Mesenchymal stem cell (in vitro differentiated cells and primary cell): ENCODE measurements at regions not wholly inside any gene's neighbourhood (a gene's known extent, or its start where the extent isn't known, plus 50 kb on each side); places are given as distances from the start of the nearest gene placed in this dataset.

ENCODE experiments used
- DNase-seq: peaks from one replicate; pipeline ENCODE4 v3.0.0-alpha.2; 2013
- H2AFZ ChIP-seq: one replicate; pipeline ENCODE4 v1.6.1; 2013; ENCODE audit warnings: low read depth, mild to moderate bottlenecking, control low read depth, inconsistent platforms, low read length, moderate library complexity
- H2AK5ac ChIP-seq: 2 replicates; pipeline ENCODE4 v1.6.1; 2013; ENCODE audit warnings: low read length, moderate library complexity, mild to moderate bottlenecking, inconsistent platforms; ENCODE audit not compliant: severe bottlenecking
- H2BK120ac ChIP-seq: one replicate; pipeline ENCODE4 v1.6.1; 2013; ENCODE audit warnings: low read depth, mild to moderate bottlenecking, inconsistent platforms, low read length, moderate library complexity
- H2BK12ac ChIP-seq, 2 experiments: one replicate each; pipeline ENCODE4 v1.6.1; 2013; ENCODE audit warnings: inconsistent platforms in 2 of 2, low read length in 2 of 2, mild to moderate bottlenecking in 2 of 2, moderate library complexity in 2 of 2, control low read depth in 1 of 2
- H2BK15ac ChIP-seq: one replicate; pipeline ENCODE4 v1.6.1; 2013; ENCODE audit warnings: mild to moderate bottlenecking, low read depth, inconsistent platforms; ENCODE audit not compliant: poor library complexity, severe bottlenecking
- H2BK5ac ChIP-seq: 2 replicates; pipeline ENCODE4 v1.6.1; 2013; ENCODE audit warnings: low read depth, mild to moderate bottlenecking, low read length, control low read depth, inconsistent platforms; ENCODE audit not compliant: poor library complexity, severe bottlenecking
- H3K14ac ChIP-seq, 2 experiments: one replicate each; pipeline ENCODE4 v1.6.1; 2013; ENCODE audit warnings: inconsistent platforms in 2 of 2, low read length in 2 of 2, control low read depth in 1 of 2, mild to moderate bottlenecking in 1 of 2, moderate library complexity in 1 of 2
- H3K18ac ChIP-seq, 2 experiments: one replicate each; pipeline ENCODE4 v1.6.1; 2013; ENCODE audit warnings: inconsistent platforms in 2 of 2, low read length in 2 of 2, control low read depth in 1 of 2, low read depth in 1 of 2, mild to moderate bottlenecking in 1 of 2
- H3K23ac ChIP-seq, 2 experiments: one replicate each; pipeline ENCODE4 v1.6.1; 2013; ENCODE audit warnings: inconsistent platforms in 2 of 2, low read length in 2 of 2, mild to moderate bottlenecking in 2 of 2, moderate library complexity in 2 of 2, control low read depth in 1 of 2
- H3K27ac ChIP-seq: 2 replicates; pipeline ENCODE4 v1.5.1; 2013; ENCODE audit warnings: mild to moderate bottlenecking, moderate library complexity, low read length, control low read depth, inconsistent platforms; ENCODE audit not compliant: poor library complexity, severe bottlenecking
- H3K27me3 ChIP-seq, 2 experiments: 2 replicates each; pipeline versions ENCODE4 v1.6.1 to v1.7.0; 2013; ENCODE audit warnings: low read length in 2 of 2, mild to moderate bottlenecking in 2 of 2, moderate library complexity in 2 of 2, control low read depth in 1 of 2, inconsistent platforms in 1 of 2; ENCODE audit not compliant: control insufficient read depth in 1 of 2, insufficient read depth in 1 of 2
- H3K36me3 ChIP-seq, 2 experiments: 2 replicates each; pipeline versions ENCODE4 v1.6.1 to v1.7.0; 2013; ENCODE audit warnings: low read length in 2 of 2, control low read depth in 1 of 2, inconsistent platforms in 1 of 2, low read depth in 1 of 2, mild to moderate bottlenecking in 1 of 2; ENCODE audit not compliant: insufficient read depth in 2 of 2, control insufficient read depth in 1 of 2
- H3K4ac ChIP-seq, 2 experiments: one replicate each; pipeline ENCODE4 v1.6.1; 2013; ENCODE audit warnings: inconsistent platforms in 2 of 2, low read length in 2 of 2, mild to moderate bottlenecking in 2 of 2, moderate library complexity in 2 of 2, control low read depth in 1 of 2, low read depth in 1 of 2
- H3K4me1 ChIP-seq: 2 replicates; pipeline ENCODE4 v1.6.1; 2013; ENCODE audit warnings: low read depth, low read length, control low read depth; ENCODE audit not compliant: control insufficient read depth, insufficient read depth
- H3K4me2 ChIP-seq: 2 replicates; pipeline ENCODE4 v1.6.1; 2013; ENCODE audit warnings: low read length, mild to moderate bottlenecking, inconsistent platforms; ENCODE audit not compliant: poor library complexity, severe bottlenecking
- H3K4me3 ChIP-seq, 2 experiments: 2 replicates each; pipeline versions ENCODE4 v1.5.1 to v1.7.0; 2013; ENCODE audit warnings: low read length in 2 of 2, mild to moderate bottlenecking in 2 of 2, control low read depth in 1 of 2, low read depth in 1 of 2; ENCODE audit not compliant: insufficient read depth in 1 of 2
- H3K79me1 ChIP-seq: replicated peaks from 2 replicates; pipeline ENCODE4 v1.6.1; 2013; ENCODE audit warnings: mild to moderate bottlenecking, control low read depth, low read length, inconsistent platforms; ENCODE audit not compliant: poor library complexity, severe bottlenecking
- H3K9ac ChIP-seq: 2 replicates; pipeline ENCODE4 v1.7.0; 2013; ENCODE audit warnings: mild to moderate bottlenecking, low read length, moderate library complexity
- H3K9me3 ChIP-seq: 2 replicates; pipeline ENCODE4 v1.7.0; 2013; ENCODE audit warnings: mild to moderate bottlenecking, low read length; ENCODE audit not compliant: control insufficient read depth
- H4K8ac ChIP-seq: one replicate; pipeline ENCODE4 v1.6.1; 2013; ENCODE audit warnings: inconsistent platforms, mild to moderate bottlenecking, low read length, moderate library complexity
- H4K91ac ChIP-seq: one replicate; pipeline ENCODE4 v1.6.1; 2013; ENCODE audit warnings: mild to moderate bottlenecking, low read length, inconsistent platforms
- WGBS: methylation state at CpG from one replicate; pipeline ENCODE4 v1.1.7; 2013; ENCODE audit warnings: mixed read lengths; 5-methylcytosine and 5-hydroxymethylcytosine counted together

DNA sequence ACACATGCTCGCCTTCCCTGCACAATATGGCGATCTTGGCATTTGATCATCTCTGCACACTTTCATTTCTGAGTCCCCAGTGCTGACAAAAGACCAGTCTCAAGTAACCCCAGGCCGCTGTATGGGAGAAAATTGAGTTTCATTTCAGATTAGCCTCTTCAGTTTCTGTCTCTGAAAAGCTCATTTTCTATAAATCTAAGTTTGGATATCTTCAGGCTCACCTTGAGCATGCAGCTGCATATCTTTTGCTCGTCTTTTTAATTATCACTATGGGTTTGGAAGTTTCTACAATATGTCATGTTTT, 169.1 kb upstream of the MAST4 start:
- Histone ChIP-seq H2AK5ac (no peak overlapping the region), H3K79me1 (no peaks in the 10 kb centered on the region), H2BK5ac (no peak overlapping the region), H2BK12ac (no peak overlapping the region), H3K4me2 (no peak overlapping the region), H4K8ac (no peak overlapping the region), H3K23ac (no peak overlapping the region), H3K4me3 (no peak overlapping the region), H3K9ac (no peak overlapping the region), H3K27me3 (no peaks in the 10 kb centered on the region), H3K4me1 (no peaks in the 10 kb centered on the region), H3K9me3 (peaks cover 10% of the 10 kb centered on the region), H4K91ac (no peak overlapping the region), H3K14ac (no peak overlapping the region), H2BK15ac (no peak overlapping the region), H3K18ac (no peak overlapping the region), H2AFZ (no peak overlapping the region), H3K36me3 (no peaks in the 10 kb centered on the region), H2BK120ac (no peak overlapping the region), H3K27ac (no peak overlapping the region), H3K4ac (no peak overlapping the region)
- no peak for DNase-seq
- WGBS: 80% methylated on average over 3 of the region's 4 CpGs

DNA sequence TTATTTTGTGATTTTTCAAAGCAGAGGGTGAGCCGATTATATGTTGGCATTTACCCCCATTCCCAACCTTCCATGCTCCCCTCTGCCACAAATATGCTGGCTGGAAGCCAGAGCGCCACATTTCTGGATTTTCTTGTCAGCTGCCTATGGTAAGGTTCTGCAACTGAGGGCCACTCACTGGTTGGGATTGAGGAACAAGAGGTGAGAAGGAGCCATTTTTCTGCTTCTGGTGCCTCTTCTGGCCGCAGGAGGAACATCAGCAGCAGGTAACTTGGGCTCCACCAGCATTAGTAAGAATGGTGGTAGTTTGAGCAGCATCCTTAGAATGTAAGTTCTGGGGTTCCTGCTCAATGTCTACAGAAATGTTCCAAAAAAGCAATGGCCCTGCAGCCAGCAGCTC, 159.5 kb upstream of the MAST4 start:
- Histone ChIP-seq H4K91ac (no peak overlapping the region), H4K8ac (no peak overlapping the region), H3K18ac (no peak overlapping the region), H3K36me3 (no peaks in the 10 kb centered on the region), H3K4ac (no peak overlapping the region), H3K14ac (no peak overlapping the region), H2BK12ac (no peak overlapping the region), H2AK5ac (no peak overlapping the region), H3K27ac (no peak overlapping the region), H3K79me1 (no peaks in the 10 kb centered on the region), H3K4me2 (no peak overlapping the region), H2BK5ac (no peak overlapping the region), H3K27me3 (no peaks in the 10 kb centered on the region), H3K4me1 (no peaks in the 10 kb centered on the region), H3K9me3 (no peaks in the 10 kb centered on the region), H3K23ac (no peak overlapping the region), H3K9ac (no peak overlapping the region), H2BK120ac (no peak overlapping the region), H2AFZ (no peak overlapping the region), H2BK15ac (no peak overlapping the region), H3K4me3 (no peak overlapping the region)
- WGBS: 54% methylated on average over 2 of the region's 3 CpGs
- DNase-seq: no peak

DNA sequence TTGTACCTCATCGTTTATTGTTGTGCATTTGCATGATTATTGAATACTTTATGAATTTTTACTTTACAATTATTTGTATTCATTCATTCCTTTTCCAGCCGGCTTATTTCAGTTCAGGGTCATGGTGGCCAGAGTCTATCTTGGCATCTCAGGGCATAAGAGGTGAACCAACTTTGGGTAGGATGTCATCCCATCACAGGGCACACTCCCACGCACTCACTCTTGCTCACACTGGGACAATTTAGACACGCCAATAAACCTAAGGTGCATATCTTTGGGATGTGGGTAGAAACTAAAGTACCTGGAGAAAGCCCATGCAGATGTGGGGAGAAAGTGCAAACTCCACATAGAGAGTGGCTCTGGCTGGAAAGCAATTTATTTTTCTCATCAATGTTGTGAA, 158.1 kb upstream of the MAST4 start:
- WGBS: 100% methylated on average over 1 of the region's 4 CpGs

GRCh38 chr5:66438696-66439095, 157.5 kb upstream of the MAST4 start:
- no peak overlapping the region for H4K8ac ChIP-seq
- H3K4me2 ChIP-seq: no peak overlapping the region
- H3K9ac ChIP-seq: no peak overlapping the region
- WGBS: 91% methylated on average over 2 of the region's 3 CpGs
- no peak overlapping the region for H2AFZ ChIP-seq
- no peak overlapping the region for H3K14ac ChIP-seq
- H2BK5ac ChIP-seq: no peak overlapping the region
- no peak overlapping the region for H3K23ac ChIP-seq
- H2BK15ac ChIP-seq: no peak overlapping the region
- H3K27me3 ChIP-seq: no peaks in the 10 kb centered on the region
- no peaks in the 10 kb centered on the region for H3K9me3 ChIP-seq
- no peak overlapping the region for H2BK12ac ChIP-seq
- no peak for DNase-seq
- H3K4me1 ChIP-seq: no peaks in the 10 kb centered on the region
- no peak overlapping the region for H3K18ac ChIP-seq
- H3K27ac ChIP-seq: no peak overlapping the region
- H3K4me3 ChIP-seq: no peak overlapping the region
- H3K79me1 ChIP-seq: no peaks in the 10 kb centered on the region
- H3K36me3 ChIP-seq: no peaks in the 10 kb centered on the region
- no peak overlapping the region for H4K91ac ChIP-seq
- H2BK120ac ChIP-seq: no peak overlapping the region
- H2AK5ac ChIP-seq: no peak overlapping the region
- no peak overlapping the region for H3K4ac ChIP-seq

More for the DNA sequence above, 158.1 kb upstream of the MAST4 start:
- H3K4ac ChIP-seq: no peak overlapping the region
- H3K9ac ChIP-seq: no peak overlapping the region
- H3K18ac ChIP-seq: no peak overlapping the region
- no peak overlapping the region for H3K23ac ChIP-seq
- H3K4me1 ChIP-seq: no peaks in the 10 kb centered on the region
- H2BK15ac ChIP-seq: no peak overlapping the region
- no peak overlapping the region for H2AFZ ChIP-seq
- no peak overlapping the region for H2AK5ac ChIP-seq
- no peak overlapping the region for H4K8ac ChIP-seq
- H3K14ac ChIP-seq: no peak overlapping the region
- no peaks in the 10 kb centered on the region for H3K27me3 ChIP-seq
- no peak overlapping the region for H2BK5ac ChIP-seq
- no peak overlapping the region for H2BK12ac ChIP-seq
- H3K79me1 ChIP-seq: no peaks in the 10 kb centered on the region
- no peak overlapping the region for H4K91ac ChIP-seq
- no peak overlapping the region for H3K27ac ChIP-seq
- no peak overlapping the region for H3K4me2 ChIP-seq
- H3K36me3 ChIP-seq: no peaks in the 10 kb centered on the region
- H3K4me3 ChIP-seq: no peak overlapping the region
- H2BK120ac ChIP-seq: no peak overlapping the region
- H3K9me3 ChIP-seq: no peaks in the 10 kb centered on the region
- no peak for DNase-seq
